ENCODE measurements at regions not wholly inside any gene's neighbourhood (a gene's known extent, or its start where the extent isn't known, plus 50 kb on each side); places are given as distances from the start of the nearest gene placed in this dataset.

GRCh38 chr20:48162621-48163020 is 377.3 kb upstream of the SULF2 start:
- Histone ChIP-seq H4K20me1 (ENCODE audit: insufficient read depth, low read length, poor library complexity, severe bottlenecking) (no peaks in the 10 kb centered on the region), H3K27me3 (ENCODE audit: insufficient read depth, low read length, poor library complexity, severe bottlenecking) (no peaks in the 10 kb centered on the region), H3F3A (ENCODE audit: low read depth) (no peaks in the 10 kb centered on the region), H3K36me3 (ENCODE audit: insufficient read depth, low read length) (no peaks in the 10 kb centered on the region), H3K4me3 (ENCODE audit: low read length, poor library complexity, severe bottlenecking) (no peak overlapping the region), H2AFZ (ENCODE audit: low read length) (no peak overlapping the region), H3K9me2 (replicated peaks; ENCODE audit: low read depth, low read length) (no peaks in the 10 kb centered on the region), H3K4me1 (ENCODE audit: insufficient read depth, low read length, poor library complexity, severe bottlenecking) (no peaks in the 10 kb centered on the region), H3K9ac (ENCODE audit: low read depth, low read length, poor library complexity, severe bottlenecking) (no peak overlapping the region), H3K4me2 (ENCODE audit: low read depth, low read length, poor library complexity, severe bottlenecking) (no peak overlapping the region), H3K9me3 (ENCODE audit: insufficient read depth, low read depth, low read length) (no peaks in the 10 kb centered on the region), H3K79me2 (ENCODE audit: insufficient read depth, low read length) (no peaks in the 10 kb centered on the region)
- TF ChIP-seq EZH2phosphoT487 (IDR thresholded peaks at IDR 0.05; ENCODE audit: borderline replicate concordance): no peak

- H3K4me1 ChIP-seq (ENCODE audit: insufficient read depth, low read length, poor library complexity, severe bottlenecking): no peaks in the 10 kb centered on the region
- H3K9ac ChIP-seq (ENCODE audit: low read depth, low read length, poor library complexity, severe bottlenecking): no peak overlapping the region
- H3K79me2 ChIP-seq (ENCODE audit: insufficient read depth, low read length): no peaks in the 10 kb centered on the region
- H4K20me1 ChIP-seq (ENCODE audit: insufficient read depth, low read length, poor library complexity, severe bottlenecking): no peaks in the 10 kb centered on the region
- no peaks in the 10 kb centered on the region for H3F3A ChIP-seq (ENCODE audit: low read depth)
- peaks cover 2% of the 10 kb centered on the region; the same call in 1 of the 2 replicates for H3K9me3 ChIP-seq (ENCODE audit: insufficient read depth, low read depth, low read length)
- H3K4me2 ChIP-seq (ENCODE audit: low read depth, low read length, poor library complexity, severe bottlenecking): no peak overlapping the region
- no peaks in the 10 kb centered on the region for H3K9me2 ChIP-seq (replicated peaks; ENCODE audit: low read depth, low read length)
- no peak overlapping the region for H2AFZ ChIP-seq (ENCODE audit: low read length)
- H3K4me3 ChIP-seq (ENCODE audit: low read length, poor library complexity, severe bottlenecking): no peak overlapping the region
- TF ChIP-seq EZH2phosphoT487 (IDR thresholded peaks at IDR 0.05; ENCODE audit: borderline replicate concordance) (no peak), CTCF (conservative IDR thresholded peaks at IDR 0.05; ENCODE audit: low read length) (no peak)
- no peaks in the 10 kb centered on the region for H3K36me3 ChIP-seq (ENCODE audit: insufficient read depth, low read length)
- no peaks in the 10 kb centered on the region for H3K27me3 ChIP-seq (ENCODE audit: insufficient read depth, low read length, poor library complexity, severe bottlenecking)
These were observed 374.1 kb upstream of the SULF2 start for GRCh38 chr20:48159145-48160008.

GRCh38 chr20:48158014-48158413 is 372.7 kb upstream of the SULF2 start:
- Histone ChIP-seq H4K20me1 (ENCODE audit: insufficient read depth, low read length, poor library complexity, severe bottlenecking) (no peaks in the 10 kb centered on the region), H3K4me1 (ENCODE audit: insufficient read depth, low read length, poor library complexity, severe bottlenecking) (no peaks in the 10 kb centered on the region), H3K36me3 (ENCODE audit: insufficient read depth, low read length) (no peaks in the 10 kb centered on the region), H2AFZ (ENCODE audit: low read length) (no peak overlapping the region), H3K4me3 (ENCODE audit: low read length, poor library complexity, severe bottlenecking) (no peak overlapping the region), H3K9me3 (ENCODE audit: insufficient read depth, low read depth, low read length) (peaks cover 2% of the 10 kb centered on the region; the same call in 1 of the 2 replicates), H3K79me2 (ENCODE audit: insufficient read depth, low read length) (no peaks in the 10 kb centered on the region), H3K9me2 (replicated peaks; ENCODE audit: low read depth, low read length) (no peaks in the 10 kb centered on the region), H3K9ac (ENCODE audit: low read depth, low read length, poor library complexity, severe bottlenecking) (no peak overlapping the region), H3K27me3 (ENCODE audit: insufficient read depth, low read length, poor library complexity, severe bottlenecking) (no peaks in the 10 kb centered on the region), H3K4me2 (ENCODE audit: low read depth, low read length, poor library complexity, severe bottlenecking) (no peak overlapping the region), H3F3A (ENCODE audit: low read depth) (no peaks in the 10 kb centered on the region)
- TF ChIP-seq CTCF (conservative IDR thresholded peaks at IDR 0.05; ENCODE audit: low read length): no peak
- TF ChIP-seq EZH2phosphoT487 (IDR thresholded peaks at IDR 0.05; ENCODE audit: borderline replicate concordance): no peak
